HepG2 (cell line): ENCODE measurements at regions not wholly inside any gene's neighbourhood (a gene's known extent, or its start where the extent isn't known, plus 50 kb on each side); places are given as distances from the start of the nearest gene placed in this dataset.

Experiments used
- BHLHE40 ChIP-seq: IDR thresholded peaks from 2 replicates; pipeline ENCODE4 v1.6.1; 2011; ENCODE audit warnings: low read length, improper control_type of control experiment
- CC2D1A ChIP-seq: sonication (generic); formaldehyde crosslinking; IDR thresholded peaks from 2 replicates; pipeline ENCODE4 v1.8.1; 2023; ENCODE audit warnings: mild to moderate bottlenecking, missing genetic modification reagents
- HMG20B ChIP-seq: conservative IDR thresholded peaks from 2 replicates; pipeline ENCODE4 v1.6.1; 2016; ENCODE audit warnings: missing genetic modification reagents, missing compliant biosample characterization
- HMGXB3 ChIP-seq: sonication (generic); formaldehyde crosslinking; IDR thresholded peaks from 2 replicates; pipeline ENCODE4 v1.4.0; 2020; ENCODE audit warnings: missing genetic modification reagents, borderline replicate concordance
- MTERF4 ChIP-seq: sonication (generic); formaldehyde crosslinking; IDR thresholded peaks from 2 replicates; pipeline ENCODE4 v1.8.0; 2023; ENCODE audit warnings: mild to moderate bottlenecking, missing genetic modification reagents
- NCOA2 ChIP-seq: sonication (generic); formaldehyde crosslinking; IDR thresholded peaks from 2 replicates; pipeline ENCODE4 v1.8.0; 2022; ENCODE audit warnings: inconsistent platforms
- TCF7L2 ChIP-seq: IDR thresholded peaks from 2 replicates; pipeline ENCODE4 v1.6.1; 2011; ENCODE audit warnings: mild to moderate bottlenecking, low read depth, low read length, moderate library complexity
- THAP9 ChIP-seq: sonication (generic); formaldehyde crosslinking; IDR thresholded peaks from 2 replicates; pipeline ENCODE4; 2020; ENCODE audit warnings: missing genetic modification reagents, mild to moderate bottlenecking, borderline replicate concordance
- ZBTB39 ChIP-seq: sonication (generic); formaldehyde crosslinking; IDR thresholded peaks from 2 replicates; pipeline ENCODE4 v1.5.0; 2020; ENCODE audit warnings: missing genetic modification reagents
- ZNF570 ChIP-seq: sonication (generic); formaldehyde crosslinking; IDR thresholded peaks from 2 replicates; pipeline ENCODE4 v1.4.0; 2020; ENCODE audit warnings: mild to moderate bottlenecking, missing genetic modification reagents, borderline replicate concordance
- ZNF709 ChIP-seq: sonication (generic); formaldehyde crosslinking; IDR thresholded peaks from 2 replicates; pipeline ENCODE4 v1.5.0; 2020; ENCODE audit warnings: mild to moderate bottlenecking, missing genetic modification reagents
- TF ChIP-seq, protein P1 (sequence below): IDR thresholded peaks from 2 replicates; pipeline ENCODE4 v1.6.1; 2012; ENCODE audit warnings: low read length, improper control_type of control experiment
- TF ChIP-seq, protein P2 (sequence below): sonication (generic); formaldehyde crosslinking; IDR thresholded peaks from 2 replicates; pipeline ENCODE4 v1.8.1; 2023; ENCODE audit warnings: mild to moderate bottlenecking, missing genetic modification reagents

GRCh38 chr20:50337521-50338466, 147.2 kb downstream of the CEBPB start (continued):
- no peak for TF ChIP-seq MTERF4 (CRISPR knock-in tag)
- TF ChIP-seq BHLHE40: no peak
- no peak for TF ChIP-seq ZBTB39 (CRISPR knock-in tag)
- TF ChIP-seq, protein P1, sequence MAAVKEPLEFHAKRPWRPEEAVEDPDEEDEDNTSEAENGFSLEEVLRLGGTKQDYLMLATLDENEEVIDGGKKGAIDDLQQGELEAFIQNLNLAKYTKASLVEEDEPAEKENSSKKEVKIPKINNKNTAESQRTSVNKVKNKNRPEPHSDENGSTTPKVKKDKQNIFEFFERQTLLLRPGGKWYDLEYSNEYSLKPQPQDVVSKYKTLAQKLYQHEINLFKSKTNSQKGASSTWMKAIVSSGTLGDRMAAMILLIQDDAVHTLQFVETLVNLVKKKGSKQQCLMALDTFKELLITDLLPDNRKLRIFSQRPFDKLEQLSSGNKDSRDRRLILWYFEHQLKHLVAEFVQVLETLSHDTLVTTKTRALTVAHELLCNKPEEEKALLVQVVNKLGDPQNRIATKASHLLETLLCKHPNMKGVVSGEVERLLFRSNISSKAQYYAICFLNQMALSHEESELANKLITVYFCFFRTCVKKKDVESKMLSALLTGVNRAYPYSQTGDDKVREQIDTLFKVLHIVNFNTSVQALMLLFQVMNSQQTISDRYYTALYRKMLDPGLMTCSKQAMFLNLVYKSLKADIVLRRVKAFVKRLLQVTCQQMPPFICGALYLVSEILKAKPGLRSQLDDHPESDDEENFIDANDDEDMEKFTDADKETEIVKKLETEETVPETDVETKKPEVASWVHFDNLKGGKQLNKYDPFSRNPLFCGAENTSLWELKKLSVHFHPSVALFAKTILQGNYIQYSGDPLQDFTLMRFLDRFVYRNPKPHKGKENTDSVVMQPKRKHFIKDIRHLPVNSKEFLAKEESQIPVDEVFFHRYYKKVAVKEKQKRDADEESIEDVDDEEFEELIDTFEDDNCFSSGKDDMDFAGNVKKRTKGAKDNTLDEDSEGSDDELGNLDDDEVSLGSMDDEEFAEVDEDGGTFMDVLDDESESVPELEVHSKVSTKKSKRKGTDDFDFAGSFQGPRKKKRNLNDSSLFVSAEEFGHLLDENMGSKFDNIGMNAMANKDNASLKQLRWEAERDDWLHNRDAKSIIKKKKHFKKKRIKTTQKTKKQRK: no peak
- 0 out of 2 replicates have a peak, but pooled peaks have one; percentile 1 for TF ChIP-seq THAP9 (CRISPR knock-in tag)
- TF ChIP-seq HMG20B (CRISPR knock-in tag): no peak
- TF ChIP-seq, protein P2, sequence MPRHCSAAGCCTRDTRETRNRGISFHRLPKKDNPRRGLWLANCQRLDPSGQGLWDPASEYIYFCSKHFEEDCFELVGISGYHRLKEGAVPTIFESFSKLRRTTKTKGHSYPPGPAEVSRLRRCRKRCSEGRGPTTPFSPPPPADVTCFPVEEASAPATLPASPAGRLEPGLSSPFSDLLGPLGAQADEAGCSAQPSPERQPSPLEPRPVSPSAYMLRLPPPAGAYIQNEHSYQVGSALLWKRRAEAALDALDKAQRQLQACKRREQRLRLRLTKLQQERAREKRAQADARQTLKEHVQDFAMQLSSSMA: 0 out of 2 replicates have a peak, but pooled peaks have one; percentile 21
- no peak for TF ChIP-seq TCF7L2
- TF ChIP-seq CC2D1A: no peak
- no peak for TF ChIP-seq HMGXB3 (CRISPR knock-in tag)
- no peak for TF ChIP-seq ZNF709 (CRISPR knock-in tag)
- TF ChIP-seq NCOA2: no peak
- TF ChIP-seq ZNF570 (CRISPR knock-in tag): no peak
